ENCODE measurements at regions not wholly inside any gene's neighbourhood (a gene's known extent, or its start where the extent isn't known, plus 50 kb on each side); places are given as distances from the start of the nearest gene placed in this dataset.

GRCh38 chr2:144595686-144596072, 75.8 kb upstream of the ZEB2 start:
- Histone ChIP-seq H3K9me3 (no peaks in the 10 kb centered on the region), H3K27me3 (no peaks in the 10 kb centered on the region), H3K36me3 (no peaks in the 10 kb centered on the region), H3K4me3 (no peak overlapping the region), H3K4me1 (ENCODE audit: insufficient read depth) (peaks cover 3% of the 10 kb centered on the region), H3K27ac (no peak overlapping the region)
- no peak for DNase-seq
- TF ChIP-seq CTCF (IDR thresholded peaks at IDR 0.05) (no peak), EP300 (IDR thresholded peaks at IDR 0.05) (no peak), POLR2A (IDR thresholded peaks at IDR 0.05) (no peak)
- intact Hi-C loops (cut with DNase I), result no loop called here
- WGBS, 3 donors, result 76 to 79% (median 77%) methylated on average over 4 of the region's 4 CpGs

- 92 to 97% (median 93%) methylated on average over 2 of the region's 2 CpGs for WGBS, 3 donors
- Histone ChIP-seq H3K4me1 (ENCODE audit: insufficient read depth) (peaks cover 3% of the 10 kb centered on the region), H3K4me3 (no peak overlapping the region), H3K9me3 (no peaks in the 10 kb centered on the region), H3K36me3 (no peaks in the 10 kb centered on the region), H3K27me3 (no peaks in the 10 kb centered on the region), H3K27ac (no peak overlapping the region)
- intact Hi-C loops (cut with DNase I), result no loop called here
- TF ChIP-seq CTCF (IDR thresholded peaks at IDR 0.05) (no peak), POLR2A (IDR thresholded peaks at IDR 0.05) (no peak), EP300 (IDR thresholded peaks at IDR 0.05) (no peak)
- DNase-seq, result no peak
Measured at GRCh38 chr2:144595279-144595678, 75.4 kb upstream of the ZEB2 start.

GRCh38 chr2:144593803-144594202, 73.9 kb upstream of the ZEB2 start:
- peaks cover 3% of the 10 kb centered on the region for H3K4me1 ChIP-seq (ENCODE audit: insufficient read depth)
- no peaks in the 10 kb centered on the region for H3K9me3 ChIP-seq
- H3K36me3 ChIP-seq, result no peaks in the 10 kb centered on the region
- H3K27ac ChIP-seq, result no peak overlapping the region
- intact Hi-C loops (cut with DNase I), result no loop called here
- no peak overlapping the region for H3K4me3 ChIP-seq
- H3K27me3 ChIP-seq, result no peaks in the 10 kb centered on the region
- no peak for TF ChIP-seq CTCF (IDR thresholded peaks at IDR 0.05)
- TF ChIP-seq EP300 (IDR thresholded peaks at IDR 0.05), result no peak
- TF ChIP-seq POLR2A (IDR thresholded peaks at IDR 0.05), result no peak
- WGBS, 3 donors, result 87 to 96% (median 89%) methylated on average over 2 of the region's 2 CpGs
- no peak for DNase-seq

- no peaks in the 10 kb centered on the region for H3K27me3 ChIP-seq
- intact Hi-C loops (cut with DNase I), result no loop called here
- H3K4me3 ChIP-seq, result no peak overlapping the region
- peaks cover 3% of the 10 kb centered on the region for H3K4me1 ChIP-seq (ENCODE audit: insufficient read depth)
- H3K36me3 ChIP-seq, result no peaks in the 10 kb centered on the region
- WGBS, 3 donors, result 91 to 93% (median 93%) methylated on average over 8 of the region's 8 CpGs
- TF ChIP-seq POLR2A (IDR thresholded peaks at IDR 0.05) (no peak), EP300 (IDR thresholded peaks at IDR 0.05) (no peak), CTCF (IDR thresholded peaks at IDR 0.05) (no peak)
- no peak overlapping the region for H3K27ac ChIP-seq
- no peak for DNase-seq
- no peaks in the 10 kb centered on the region for H3K9me3 ChIP-seq
Measured at GRCh38 chr2:144592500-144593256, 72.8 kb upstream of the ZEB2 start.
